Renal cortex interstitium (tissue), 11 donors: ENCODE measurements at regions not wholly inside any gene's neighbourhood (a gene's known extent, or its start where the extent isn't known, plus 50 kb on each side); places are given as distances from the start of the nearest gene placed in this dataset.
"Not testable (repeated sequence)": the region's sequence is repeated elsewhere in the genome, so short reads cannot be mapped to it uniquely, and the experiment has no call there.

Source experiments
- DNase-seq, 11 donors: peaks; one replicate each; pipeline ENCODE4 v3.0.0-alpha.2; 2013; ENCODE audit warnings: low read depth in 9 of 11, low spot score in 4 of 11; ENCODE audit errors: extremely low read depth in 1 of 11

GRCh38 chr5:1997640-1998347 lies 115.1 kb upstream of the IRX4 start:
- DNase-seq, result no peak

GRCh38 chr5:1995491-1995890 lies 112.8 kb upstream of the IRX4 start:
- DNase-seq, result no peak

GRCh38 chr5:1987471-1987870 lies 104.7 kb upstream of the IRX4 start:
- DNase-seq, result no peak

GRCh38 chr5:1985781-1986180 lies 103.1 kb upstream of the IRX4 start:
- DNase-seq, result no peak

GRCh38 chr5:1983919-1984695 lies 101.4 kb upstream of the IRX4 start:
- DNase-seq, result no peak

- DNase-seq, result no peak
Measured at GRCh38 chr5:1983401-1983800, 100.7 kb upstream of the IRX4 start.

GRCh38 chr5:1982561-1982960 lies 99.8 kb upstream of the IRX4 start:
- DNase-seq, result not testable (repeated sequence)

- DNase-seq, result no peak
Measured at GRCh38 chr5:1975898-1976765, 93.4 kb upstream of the IRX4 start.

- no peak for DNase-seq
Measured at GRCh38 chr5:1975406-1975715, 92.6 kb upstream of the IRX4 start.

GRCh38 chr5:1974501-1975405 lies 92.0 kb upstream of the IRX4 start:
- DNase-seq, result no peak

GRCh38 chr5:1974081-1974480 lies 91.4 kb upstream of the IRX4 start:
- DNase-seq, result no peak

GRCh38 chr5:1973391-1974013 lies 90.8 kb upstream of the IRX4 start:
- no peak for DNase-seq

- no peak for DNase-seq
Measured at GRCh38 chr5:1971944-1972343, 89.2 kb upstream of the IRX4 start.

- DNase-seq, result no peak
Measured at GRCh38 chr5:1967736-1968135, 85.0 kb upstream of the IRX4 start.

GRCh38 chr5:1966461-1966860 lies 83.7 kb upstream of the IRX4 start:
- no peak for DNase-seq

- no peak for DNase-seq
Measured at GRCh38 chr5:1965925-1966324, 83.2 kb upstream of the IRX4 start.

GRCh38 chr5:1963941-1964451 lies 81.3 kb upstream of the IRX4 start:
- no peak for DNase-seq

- no peak for DNase-seq
Measured at GRCh38 chr5:1963358-1963757, 80.6 kb upstream of the IRX4 start.
